ENCODE measurements at regions not wholly inside any gene's neighbourhood (a gene's known extent, or its start where the extent isn't known, plus 50 kb on each side); places are given as distances from the start of the nearest gene placed in this dataset.
A peak's percentile ranks its signal among the peaks of the same experiment; 100 is the strongest.

DNA sequence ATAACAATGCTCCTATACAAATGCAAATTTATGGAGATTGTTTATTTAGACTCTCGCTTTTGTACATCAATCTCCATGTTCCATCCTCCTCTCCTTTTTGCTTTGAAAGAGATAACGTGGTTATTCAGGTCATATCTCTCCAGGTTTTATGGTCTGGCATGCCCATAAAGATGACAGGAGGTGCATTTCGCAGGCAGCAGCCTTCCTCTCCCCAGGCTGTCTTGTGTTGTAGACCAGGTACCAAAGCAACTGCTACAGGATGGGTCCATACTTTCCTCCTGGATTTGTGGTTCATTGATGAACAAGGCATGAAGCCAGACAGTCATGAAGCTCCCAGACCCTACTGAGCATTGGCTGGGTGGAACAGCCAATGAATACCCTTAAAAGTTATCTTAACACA lies 400.2 kb upstream of the NPVF start:
- Histone ChIP-seq H3K9me3 (no peaks in the 10 kb centered on the region), H3K36me3 (ENCODE audit: low read depth) (no peaks in the 10 kb centered on the region), H3K4me3 (no peak overlapping the region), H3K4me1 (ENCODE audit: low read depth) (no peaks in the 10 kb centered on the region)
- TF ChIP-seq, protein P1, sequence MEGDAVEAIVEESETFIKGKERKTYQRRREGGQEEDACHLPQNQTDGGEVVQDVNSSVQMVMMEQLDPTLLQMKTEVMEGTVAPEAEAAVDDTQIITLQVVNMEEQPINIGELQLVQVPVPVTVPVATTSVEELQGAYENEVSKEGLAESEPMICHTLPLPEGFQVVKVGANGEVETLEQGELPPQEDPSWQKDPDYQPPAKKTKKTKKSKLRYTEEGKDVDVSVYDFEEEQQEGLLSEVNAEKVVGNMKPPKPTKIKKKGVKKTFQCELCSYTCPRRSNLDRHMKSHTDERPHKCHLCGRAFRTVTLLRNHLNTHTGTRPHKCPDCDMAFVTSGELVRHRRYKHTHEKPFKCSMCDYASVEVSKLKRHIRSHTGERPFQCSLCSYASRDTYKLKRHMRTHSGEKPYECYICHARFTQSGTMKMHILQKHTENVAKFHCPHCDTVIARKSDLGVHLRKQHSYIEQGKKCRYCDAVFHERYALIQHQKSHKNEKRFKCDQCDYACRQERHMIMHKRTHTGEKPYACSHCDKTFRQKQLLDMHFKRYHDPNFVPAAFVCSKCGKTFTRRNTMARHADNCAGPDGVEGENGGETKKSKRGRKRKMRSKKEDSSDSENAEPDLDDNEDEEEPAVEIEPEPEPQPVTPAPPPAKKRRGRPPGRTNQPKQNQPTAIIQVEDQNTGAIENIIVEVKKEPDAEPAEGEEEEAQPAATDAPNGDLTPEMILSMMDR (IDR thresholded peaks at IDR 0.05), result no peak
- intact Hi-C loops (cut with DNase I, micrococcal nuclease), result no loop called here
- DNase-seq (no peak), ATAC-seq (no peak)

DNA sequence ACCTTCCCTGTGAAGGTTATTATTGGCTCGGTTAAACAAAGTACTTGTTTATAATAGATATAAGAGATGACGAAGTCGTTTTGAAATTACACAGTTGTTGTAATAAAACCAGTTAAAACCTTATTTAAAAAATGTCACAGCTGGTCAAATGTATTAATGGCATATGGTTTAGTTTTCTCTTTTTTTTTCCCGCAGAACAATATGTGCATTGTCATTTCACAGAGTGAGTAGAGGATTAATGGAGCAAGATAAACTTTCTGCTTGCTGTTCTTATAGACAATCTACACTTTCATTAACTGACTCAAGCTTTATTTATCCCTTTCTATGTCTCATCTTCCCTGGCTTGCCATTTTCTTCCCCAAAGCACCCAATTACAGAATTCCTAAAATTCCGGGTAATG lies 404.3 kb upstream of the NPVF start:
- Histone ChIP-seq H3K4me3 (no peak overlapping the region), H3K36me3 (ENCODE audit: low read depth) (no peaks in the 10 kb centered on the region), H3K9me3 (no peaks in the 10 kb centered on the region), H3K4me1 (ENCODE audit: low read depth) (no peaks in the 10 kb centered on the region)
- TF ChIP-seq, protein P1 (IDR thresholded peaks at IDR 0.05), result no peak
- intact Hi-C loops (cut with DNase I, micrococcal nuclease), result no loop called here
- DNase-seq, result no peak
- ATAC-seq, result no peak

DNA sequence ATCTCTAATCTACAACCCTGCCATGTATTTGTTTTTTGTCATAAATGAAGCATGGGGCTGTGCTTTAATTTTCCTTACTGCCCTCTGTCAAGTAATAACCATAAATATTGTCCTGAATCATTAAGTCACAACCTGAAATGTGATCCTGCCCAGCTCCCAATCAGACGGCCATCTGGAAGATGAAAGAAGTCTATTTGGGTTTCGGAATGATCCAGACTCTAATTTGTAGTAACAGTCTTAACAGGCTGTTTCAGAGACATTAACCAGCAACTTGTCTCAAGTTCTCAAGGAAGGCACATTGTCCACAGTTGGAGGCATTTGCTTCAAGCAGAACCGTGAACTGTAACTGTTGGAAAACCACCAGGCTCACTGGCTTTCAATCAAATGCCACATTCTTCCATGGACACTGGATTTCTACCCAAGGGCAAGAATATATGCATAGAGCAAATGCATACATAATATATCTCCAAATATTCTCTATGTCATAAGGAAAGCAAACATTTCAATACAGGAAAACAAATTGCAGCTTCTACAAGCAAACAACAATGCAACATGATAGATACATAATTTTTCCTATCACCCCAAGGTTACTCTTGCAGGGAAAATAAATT lies 405.2 kb upstream of the NPVF start:
- intact Hi-C loops (cut with DNase I, micrococcal nuclease), result no loop called here

DNA sequence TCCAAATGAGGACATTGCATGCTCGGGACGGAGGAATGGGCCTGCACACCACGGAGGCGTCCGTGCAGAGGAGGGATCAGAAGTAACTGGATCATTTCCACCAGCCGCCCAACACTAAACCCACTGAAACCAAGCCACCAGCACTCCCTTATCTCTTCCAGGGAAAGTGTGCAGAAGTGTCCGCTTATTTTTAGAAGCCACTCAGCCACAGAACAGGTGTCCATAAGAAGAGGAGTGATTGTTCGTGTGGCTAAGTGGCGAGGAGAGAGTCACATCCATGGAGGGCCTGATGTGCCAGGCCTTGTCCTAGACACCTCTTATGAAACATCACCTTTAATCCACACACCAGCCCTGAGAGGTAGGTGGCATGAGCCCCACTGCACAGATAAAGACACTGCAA lies 407.9 kb upstream of the NPVF start:
- H3K4me1 ChIP-seq (ENCODE audit: low read depth), result no peaks in the 10 kb centered on the region
- no peak for ATAC-seq
- H3K4me3 ChIP-seq, result no peak overlapping the region
- TF ChIP-seq, protein P1 (IDR thresholded peaks at IDR 0.05), result no peak
- H3K36me3 ChIP-seq (ENCODE audit: low read depth), result no peaks in the 10 kb centered on the region
- H3K9me3 ChIP-seq, result no peaks in the 10 kb centered on the region
- DNase-seq, result no peak
- intact Hi-C loops (cut with DNase I, micrococcal nuclease), result no loop called here

More for the DNA sequence above, 405.2 kb upstream of the NPVF start:
- no peaks in the 10 kb centered on the region for H3K9me3 ChIP-seq
- TF ChIP-seq, protein P1 (IDR thresholded peaks at IDR 0.05), result no peak
- H3K4me1 ChIP-seq (ENCODE audit: low read depth), result no peaks in the 10 kb centered on the region
- no peak overlapping the region for H3K4me3 ChIP-seq
- no peaks in the 10 kb centered on the region for H3K36me3 ChIP-seq (ENCODE audit: low read depth)
- DNase-seq (no peak), ATAC-seq (no peak)

DNA sequence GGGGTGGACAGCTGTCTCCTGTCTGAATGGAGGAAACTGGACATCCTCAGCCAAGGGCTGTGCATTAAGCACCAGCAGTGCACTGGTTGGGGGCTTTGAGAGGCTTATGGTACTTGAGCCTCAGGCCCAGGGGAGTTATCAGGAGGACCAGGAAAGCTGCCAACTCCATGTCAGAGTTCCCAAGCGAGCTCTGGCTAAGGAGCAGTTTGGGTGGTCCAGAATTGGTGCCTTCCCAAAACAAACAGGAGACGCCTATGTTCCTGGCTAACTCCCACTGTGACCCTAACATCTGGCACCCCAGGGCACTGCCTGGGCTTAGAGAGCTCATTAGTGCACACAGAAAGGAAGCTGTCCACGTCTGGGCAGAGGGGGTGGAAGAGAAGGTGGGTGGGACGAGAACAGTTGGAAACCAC lies 408.6 kb upstream of the NPVF start:
- Histone ChIP-seq H3K4me3 (no peak overlapping the region), H3K9me3 (no peaks in the 10 kb centered on the region), H3K4me1 (ENCODE audit: low read depth) (no peaks in the 10 kb centered on the region), H3K36me3 (ENCODE audit: low read depth) (no peaks in the 10 kb centered on the region)
- no peak for ATAC-seq
- TF ChIP-seq, protein P1 (IDR thresholded peaks at IDR 0.05), result no peak
- intact Hi-C loops (cut with DNase I, micrococcal nuclease), result no loop called here
- peak in 1 of 3 donors; percentile 17 for DNase-seq

DNA sequence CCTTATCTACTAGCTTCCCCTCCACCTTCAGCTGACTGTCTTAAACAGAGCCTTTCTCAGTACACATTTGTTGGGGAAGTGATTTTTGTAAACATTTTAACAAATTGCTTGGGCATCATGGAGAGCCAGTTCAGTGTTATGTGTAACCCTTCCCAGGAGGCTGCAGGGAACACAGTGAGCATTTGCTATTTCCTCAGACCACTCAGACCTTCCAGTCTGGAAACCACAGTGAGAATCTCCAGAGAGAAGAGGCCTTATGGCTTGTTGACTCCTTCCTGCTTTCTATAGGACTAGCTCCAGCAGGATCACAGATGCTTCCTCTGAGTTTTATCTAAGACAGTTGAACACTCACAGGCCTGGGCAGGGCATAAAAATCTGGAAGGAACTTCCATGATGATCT lies 409.8 kb upstream of the NPVF start:
- no peak for ATAC-seq
- Histone ChIP-seq H3K36me3 (ENCODE audit: low read depth) (no peaks in the 10 kb centered on the region), H3K4me3 (no peak overlapping the region), H3K4me1 (ENCODE audit: low read depth) (no peaks in the 10 kb centered on the region), H3K9me3 (no peaks in the 10 kb centered on the region)
- TF ChIP-seq, protein P1 (IDR thresholded peaks at IDR 0.05), result no peak
- DNase-seq, result no peak
- intact Hi-C loops (cut with DNase I, micrococcal nuclease), result no loop called here
